WTC11 (cell line): ENCODE measurements at regions not wholly inside any gene's neighbourhood (a gene's known extent, or its start where the extent isn't known, plus 50 kb on each side); places are given as distances from the start of the nearest gene placed in this dataset.

ENCODE experiments used
- ATAC-seq: fragments of 200-7000 bp; cut with Tn5 transposase; 2 replicates; pipeline ENCODE4 v1.10.0; 2021; ENCODE audit warnings: mild to moderate bottlenecking, moderate library complexity
- CTCF ChIA-PET: fragments of 300-600 bp; sonication (Branson Sonifier 250); formaldehyde crosslinking; loops from one replicate; lab custom pipeline; 2021; ENCODE audit warnings: antibody characterized with exemption; lab: Charles Lee
- POLR2A ChIA-PET: fragments of 350-600 bp; sonication (Branson Sonifier 250); formaldehyde crosslinking; loops from one replicate; lab custom pipeline; 2021; ENCODE audit warnings: antibody characterized with exemption; lab: Charles Lee
- DNase-seq: peaks from one replicate; pipeline ENCODE4 v3.0.0; 2021; ENCODE audit warnings: low spot score
- H3K27ac Mint-ChIP-seq: 2 replicates; pipeline ENCODE4 v1.8.0; 2021; ENCODE audit warnings: mixed read lengths
- H3K27me3 Mint-ChIP-seq: 2 replicates; pipeline ENCODE4 v1.8.0; 2021; ENCODE audit warnings: low read depth, mild to moderate bottlenecking, moderate library complexity, mixed read lengths
- H3K36me3 Mint-ChIP-seq: 2 replicates; pipeline ENCODE4 v1.8.0; 2021; ENCODE audit warnings: mixed read lengths
- H3K4me1 Mint-ChIP-seq: 2 replicates; pipeline ENCODE4 v1.8.0; 2022; ENCODE audit warnings: mixed read lengths
- H3K4me3 Mint-ChIP-seq: 2 replicates; pipeline ENCODE4 v1.8.0; 2021; ENCODE audit warnings: mild to moderate bottlenecking, moderate library complexity, mixed read lengths
- H3K9me3 Mint-ChIP-seq: 2 replicates; pipeline ENCODE4 v1.8.0; 2021; ENCODE audit warnings: mixed read lengths
- ARID4B ChIP-seq: sonication (generic); formaldehyde crosslinking; IDR thresholded peaks from 2 replicates; pipeline ENCODE4 v1.8.0; 2023; ENCODE audit warnings: missing genetic modification reagents, mild to moderate bottlenecking, borderline replicate concordance
- CBFB ChIP-seq: sonication (generic); formaldehyde crosslinking; IDR thresholded peaks from 2 replicates; pipeline ENCODE4 v1.8.1; 2022; ENCODE audit warnings: mild to moderate bottlenecking, low read depth, missing genetic modification reagents
- CDX4 ChIP-seq: fragments of 250-450 bp; sonication (Bioruptor Pico); IDR thresholded peaks from 2 replicates; pipeline ENCODE4 v1.9.0; 2021; ENCODE audit warnings: moderate library complexity, mild to moderate bottlenecking, inconsistent platforms, borderline replicate concordance
- CREB1 ChIP-seq: sonication (generic); formaldehyde crosslinking; IDR thresholded peaks from 2 replicates; pipeline ENCODE4 v1.8.0; 2023; ENCODE audit warnings: mild to moderate bottlenecking, missing genetic modification reagents
- CTCF ChIP-seq: fragments of 200-600 bp; IDR thresholded peaks from 2 replicates; pipeline ENCODE4 v1.8.0; 2022; ENCODE audit warnings: antibody characterized with exemption
- ETV6 ChIP-seq: sonication (generic); formaldehyde crosslinking; IDR thresholded peaks from 2 replicates; pipeline ENCODE4 v1.8.1; 2022; ENCODE audit warnings: mild to moderate bottlenecking, missing genetic modification reagents
- GABPB1 ChIP-seq: sonication (generic); formaldehyde crosslinking; IDR thresholded peaks from 2 replicates; pipeline ENCODE4 v1.8.1; 2023; ENCODE audit warnings: mild to moderate bottlenecking, missing genetic modification reagents
- HMGA2 ChIP-seq: fragments of 250-450 bp; sonication (Bioruptor Pico); IDR thresholded peaks from 2 replicates; pipeline ENCODE4 v1.4.0; 2021; ENCODE audit warnings: mild to moderate bottlenecking, moderate library complexity
- JAZF1 ChIP-seq: fragments of 250-450 bp; sonication (Bioruptor Pico); IDR thresholded peaks from 2 replicates; pipeline ENCODE4 v1.9.0; 2021; ENCODE audit warnings: moderate library complexity, mild to moderate bottlenecking, inconsistent platforms
- JUN ChIP-seq: sonication (generic); formaldehyde crosslinking; IDR thresholded peaks from 2 replicates; pipeline ENCODE4 v1.8.0; 2023; ENCODE audit warnings: mild to moderate bottlenecking, missing genetic modification reagents
- KAT7 ChIP-seq: sonication (generic); formaldehyde crosslinking; IDR thresholded peaks from 2 replicates; pipeline ENCODE4 v1.8.1; 2023; ENCODE audit warnings: missing genetic modification reagents, mild to moderate bottlenecking, borderline replicate concordance
- MXD4 ChIP-seq: fragments of 250-450 bp; sonication (Bioruptor Pico); IDR thresholded peaks from 2 replicates; pipeline ENCODE4 v1.8.0; 2021; ENCODE audit warnings: mild to moderate bottlenecking, moderate library complexity, borderline replicate concordance
- NFATC4 ChIP-seq: fragments of 250-450 bp; sonication (Bioruptor Pico); IDR thresholded peaks from 2 replicates; pipeline ENCODE4 v1.9.0; 2021; ENCODE audit warnings: mild to moderate bottlenecking
- NR1H2 ChIP-seq: sonication (generic); formaldehyde crosslinking; IDR thresholded peaks from 2 replicates; pipeline ENCODE4 v1.9.0; 2021; ENCODE audit warnings: mild to moderate bottlenecking, moderate library complexity, missing genetic modification reagents
- RORB ChIP-seq: fragments of 250-450 bp; sonication (Bioruptor Pico); IDR thresholded peaks from 2 replicates; pipeline ENCODE4 v1.9.0; 2021; ENCODE audit warnings: mild to moderate bottlenecking
- ZBTB43 ChIP-seq: sonication (generic); formaldehyde crosslinking; IDR thresholded peaks from 2 replicates; pipeline ENCODE4 v1.8.1; 2023; ENCODE audit warnings: mild to moderate bottlenecking, missing genetic modification reagents
- ZNF121 ChIP-seq: sonication (generic); formaldehyde crosslinking; IDR thresholded peaks from 2 replicates; pipeline ENCODE4 v1.8.0; 2023; ENCODE audit warnings: missing genetic modification reagents
- ZNF396 ChIP-seq: fragments of 250-450 bp; sonication (Bioruptor Pico); IDR thresholded peaks from 2 replicates; pipeline ENCODE4 v1.8.0; 2021; ENCODE audit warnings: mild to moderate bottlenecking, moderate library complexity, borderline replicate concordance
- ZNF416 ChIP-seq: fragments of 250-450 bp; sonication (Bioruptor Pico); IDR thresholded peaks from 2 replicates; pipeline ENCODE4 v1.9.0; 2021; ENCODE audit warnings: mild to moderate bottlenecking, inconsistent platforms
- ZNF671 ChIP-seq: fragments of 250-450 bp; sonication (Bioruptor Pico); IDR thresholded peaks from 2 replicates; pipeline ENCODE4 v1.8.0; 2021; ENCODE audit warnings: mild to moderate bottlenecking
- TF ChIP-seq, protein P1 (sequence below): sonication (generic); formaldehyde crosslinking; conservative IDR thresholded peaks from 2 replicates; pipeline ENCODE4 v1.8.1; 2022; ENCODE audit warnings: mild to moderate bottlenecking, missing genetic modification reagents
- TF ChIP-seq, protein P2 (sequence below): fragments of 250-450 bp; sonication (Bioruptor Pico); IDR thresholded peaks from 2 replicates; pipeline ENCODE4 v2.1.2; 2022; ENCODE audit warnings: mild to moderate bottlenecking, moderate library complexity

- peaks cover 19% of the 10 kb centered on the region for H3K9me3 Mint-ChIP-seq
- CTCF ChIA-PET: no interaction called here
- peaks cover 7% of the 10 kb centered on the region for H3K36me3 Mint-ChIP-seq
- no peak for ATAC-seq
- H3K4me3 Mint-ChIP-seq: no peak overlapping the region
- H3K27me3 Mint-ChIP-seq: no peaks in the 10 kb centered on the region
- H3K4me1 Mint-ChIP-seq: 0 out of 2 replicates have a peak, but pooled peaks cover 4% of the 10 kb centered on the region
- TF ChIP-seq JUN (CRISPR knock-in tag): no peak
- TF ChIP-seq KAT7 (CRISPR knock-in tag): no peak
- TF ChIP-seq ZNF416 (CRISPR knock-in tag): no peak
- TF ChIP-seq, protein P1, sequence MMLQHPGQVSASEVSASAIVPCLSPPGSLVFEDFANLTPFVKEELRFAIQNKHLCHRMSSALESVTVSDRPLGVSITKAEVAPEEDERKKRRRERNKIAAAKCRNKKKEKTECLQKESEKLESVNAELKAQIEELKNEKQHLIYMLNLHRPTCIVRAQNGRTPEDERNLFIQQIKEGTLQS (CRISPR knock-in tag): no peak
- no peak for TF ChIP-seq ZBTB43 (CRISPR knock-in tag)
- TF ChIP-seq CDX4 (CRISPR knock-in tag): no peak
- no peak for TF ChIP-seq HMGA2 (CRISPR knock-in tag)
- no peak for TF ChIP-seq CREB1 (CRISPR knock-in tag)
- TF ChIP-seq ZNF396 (CRISPR knock-in tag): no peak
- TF ChIP-seq ZNF671: no peak
- TF ChIP-seq JAZF1 (CRISPR knock-in tag): no peak
- no peak for TF ChIP-seq MXD4 (CRISPR knock-in tag)
- no peak for TF ChIP-seq ETV6
- H3K27ac Mint-ChIP-seq: no peak overlapping the region
- no peak for DNase-seq
- POLR2A ChIA-PET: no interaction called here
These were observed 1262.9 kb downstream of the FSCB start for GRCh38 chr14:43244142-43244625.

GRCh38 chr14:43243168-43243567 lies 1263.9 kb downstream of the FSCB start:
- DNase-seq (no peak), ATAC-seq (no peak)
- Mint-ChIP-seq H3K36me3 (peaks cover 7% of the 10 kb centered on the region), H3K4me3 (no peak overlapping the region), H3K4me1 (0 out of 2 replicates have a peak, but pooled peaks cover 4% of the 10 kb centered on the region), H3K9me3 (peaks cover 19% of the 10 kb centered on the region), H3K27ac (no peak overlapping the region), H3K27me3 (no peaks in the 10 kb centered on the region)
- ChIA-PET CTCF (interaction anchor here (0.6 kb wide), 1 partner anchor 297 kb away, joined by 3 read pairs; no protein-coding TSS in a partner anchor), POLR2A (no interaction called here)
- TF ChIP-seq CTCF (no peak), ETV6 (no peak), CREB1 (CRISPR knock-in tag) (no peak), ARID4B (no peak), ZNF396 (CRISPR knock-in tag) (no peak), ZNF121 (no peak), RORB (CRISPR knock-in tag) (no peak), NR1H2 (CRISPR knock-in tag) (no peak), NFATC4 (CRISPR knock-in tag) (no peak), GABPB1 (CRISPR knock-in tag) (no peak), CBFB (CRISPR knock-in tag) (no peak)
- TF ChIP-seq, protein P2, sequence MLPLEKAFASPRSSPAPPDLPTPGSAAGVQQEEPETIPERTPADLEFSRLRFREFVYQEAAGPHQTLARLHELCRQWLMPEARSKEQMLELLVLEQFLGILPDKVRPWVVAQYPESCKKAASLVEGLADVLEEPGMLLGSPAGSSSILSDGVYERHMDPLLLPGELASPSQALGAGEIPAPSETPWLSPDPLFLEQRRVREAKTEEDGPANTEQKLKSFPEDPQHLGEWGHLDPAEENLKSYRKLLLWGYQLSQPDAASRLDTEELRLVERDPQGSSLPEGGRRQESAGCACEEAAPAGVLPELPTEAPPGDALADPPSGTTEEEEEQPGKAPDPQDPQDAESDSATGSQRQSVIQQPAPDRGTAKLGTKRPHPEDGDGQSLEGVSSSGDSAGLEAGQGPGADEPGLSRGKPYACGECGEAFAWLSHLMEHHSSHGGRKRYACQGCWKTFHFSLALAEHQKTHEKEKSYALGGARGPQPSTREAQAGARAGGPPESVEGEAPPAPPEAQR: no peak
